HG03432 (cell line): ENCODE measurements at regions not wholly inside any gene's neighbourhood (a gene's known extent, or its start where the extent isn't known, plus 50 kb on each side); places are given as distances from the start of the nearest gene placed in this dataset.
"Not testable (repeated sequence)": the region's sequence is repeated elsewhere in the genome, so short reads cannot be mapped to it uniquely, and the experiment has no call there.

ENCODE experiments used
- ATAC-seq: cut with Tn5 transposase; IDR thresholded peaks from one replicate; pipeline ENCODE4 v1.9.1; 2021; ENCODE audit warnings: mild to moderate bottlenecking, moderate library complexity; ENCODE audit not compliant: unreplicated experiment

DNA sequence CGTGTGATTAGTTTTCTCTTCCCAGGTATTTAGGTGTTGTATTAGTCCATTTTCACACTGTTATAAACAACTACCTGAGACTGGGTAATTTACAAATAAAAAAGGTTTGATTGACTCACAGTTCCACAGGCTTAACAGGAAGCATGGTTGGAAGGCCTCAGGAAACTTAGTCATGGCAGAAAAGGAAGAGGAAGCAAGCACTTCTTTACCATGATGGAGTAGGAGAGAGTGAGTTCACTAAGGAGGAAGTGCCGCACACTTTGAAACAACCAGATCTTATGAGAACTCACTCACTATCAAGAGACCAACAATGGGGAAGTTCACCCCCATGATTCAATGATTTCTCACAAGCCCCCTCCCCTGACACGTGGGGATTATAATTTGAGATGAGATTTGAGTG lies 1343.7 kb upstream of the GOT2 start:
- ATAC-seq: no peak

GRCh38 chr16:60074378-60074777 lies 1340.3 kb upstream of the GOT2 start:
- ATAC-seq: no peak

DNA sequence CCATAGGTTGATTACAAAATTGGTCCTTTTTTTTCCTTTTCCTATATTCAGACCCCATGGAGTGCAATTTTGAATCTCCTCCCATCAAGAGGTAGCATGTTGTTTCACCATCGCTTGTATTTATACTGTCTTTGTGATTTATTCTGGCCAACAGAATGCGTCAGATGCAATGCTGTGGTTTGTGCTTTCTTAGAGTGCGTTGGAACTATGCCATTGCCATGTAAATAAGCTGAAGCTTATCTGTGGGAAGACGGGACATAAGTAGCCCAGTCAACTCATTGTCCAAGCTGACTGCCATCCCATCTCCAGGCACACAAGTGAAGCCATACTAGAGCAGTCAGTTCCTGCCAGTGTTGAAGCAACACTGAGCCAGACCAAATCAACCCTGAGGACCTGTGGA lies 1339.3 kb upstream of the GOT2 start:
- ATAC-seq: no peak

DNA sequence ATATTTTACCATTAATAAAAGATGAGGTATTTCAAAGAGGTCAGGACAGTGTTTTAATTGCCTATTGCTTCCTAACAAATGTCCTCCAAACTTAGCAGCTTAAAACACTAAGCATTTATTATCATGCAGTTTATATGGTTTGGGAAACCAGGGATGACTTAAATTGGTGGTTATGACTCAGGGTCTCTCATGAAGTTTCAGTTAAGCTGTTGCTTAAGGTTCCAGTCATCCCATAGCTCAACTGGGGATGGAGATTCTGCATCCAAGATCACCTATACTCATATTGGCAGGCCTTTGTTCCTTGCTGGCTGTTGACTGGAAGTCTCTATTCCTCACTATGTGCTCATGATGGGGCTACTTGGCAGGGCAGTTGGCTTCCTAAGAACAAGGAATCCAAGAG lies 1329.9 kb upstream of the GOT2 start:
- no peak for ATAC-seq

DNA sequence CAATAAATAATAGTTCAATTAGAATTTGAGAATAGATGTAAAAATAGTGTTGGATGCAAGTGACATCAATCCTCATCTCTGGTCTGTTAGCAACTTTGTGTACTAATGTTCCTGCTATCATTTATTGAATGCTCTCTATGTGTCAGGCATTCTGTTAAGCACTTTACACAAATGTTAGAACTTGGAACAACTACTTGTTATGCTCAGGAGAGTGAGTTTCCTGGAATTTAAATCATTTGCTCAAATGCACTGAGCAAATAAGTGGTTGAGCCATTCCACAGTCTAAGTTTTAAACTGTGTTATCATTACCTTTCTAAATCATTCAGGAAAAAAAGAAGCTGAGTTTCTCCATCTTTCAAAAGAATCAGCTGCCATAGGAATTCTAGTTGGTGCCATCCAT lies 1327.3 kb upstream of the GOT2 start:
- no peak for ATAC-seq

- ATAC-seq: no peak
Measured at GRCh38 chr16:60060731-60061130, 1326.6 kb upstream of the GOT2 start.

DNA sequence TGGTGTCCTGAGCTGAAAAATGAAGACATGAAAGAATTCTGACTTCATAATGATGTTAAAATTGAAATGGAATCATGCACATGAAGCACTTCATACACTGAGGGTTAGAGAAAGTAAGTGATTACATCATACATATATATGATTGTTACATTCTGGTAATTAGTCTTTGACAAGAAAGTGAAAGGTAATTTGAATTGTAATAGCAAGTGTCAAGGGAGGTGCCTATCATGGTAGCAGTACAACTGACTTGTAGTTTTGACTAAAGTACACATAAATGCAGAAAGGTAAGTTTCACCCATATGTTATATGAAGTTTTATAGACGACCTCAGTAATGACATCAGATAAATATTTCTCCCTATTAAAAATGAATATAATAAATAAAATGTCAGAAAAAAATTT lies 1325.0 kb upstream of the GOT2 start:
- ATAC-seq: no peak

DNA sequence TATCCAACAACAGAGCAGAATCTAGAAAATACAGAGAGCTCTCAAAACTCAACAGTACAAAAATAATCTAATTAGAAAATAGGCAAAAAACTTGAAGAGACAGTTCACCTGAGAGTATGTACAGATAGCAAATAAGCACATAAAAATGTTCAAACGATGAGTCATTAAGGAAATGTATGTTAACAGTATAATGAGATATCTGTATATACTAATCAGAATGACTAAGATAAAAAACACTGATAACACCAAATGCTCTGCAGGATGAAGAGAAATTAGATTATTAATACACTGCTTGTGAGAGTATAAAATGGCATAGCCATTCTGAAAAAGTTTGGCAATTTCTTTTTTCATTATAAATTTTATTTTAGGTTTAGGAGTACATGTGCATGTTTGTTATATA lies 1307.6 kb upstream of the GOT2 start:
- no peak for ATAC-seq

DNA sequence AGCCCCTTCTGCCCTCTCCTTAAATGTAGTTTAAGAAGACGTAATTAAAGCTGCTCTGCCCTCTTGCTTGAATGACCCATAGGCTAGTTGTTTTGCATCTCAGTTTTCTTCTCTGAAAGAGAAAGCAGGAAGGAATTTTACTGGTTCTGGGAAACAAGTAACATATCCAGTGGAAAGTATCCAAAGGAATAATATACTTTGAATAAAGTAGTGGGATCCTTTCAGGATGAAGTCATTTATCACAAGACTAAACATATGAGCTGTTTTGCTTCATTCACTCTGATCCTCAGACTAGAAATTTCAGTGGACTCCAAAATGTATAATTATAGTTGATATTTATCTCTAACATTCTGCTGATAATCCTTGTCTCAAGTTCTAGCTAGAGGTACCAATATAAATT lies 1297.6 kb upstream of the GOT2 start:
- ATAC-seq: no peak

GRCh38 chr16:60027351-60027750 lies 1293.2 kb upstream of the GOT2 start:
- ATAC-seq: no peak

DNA sequence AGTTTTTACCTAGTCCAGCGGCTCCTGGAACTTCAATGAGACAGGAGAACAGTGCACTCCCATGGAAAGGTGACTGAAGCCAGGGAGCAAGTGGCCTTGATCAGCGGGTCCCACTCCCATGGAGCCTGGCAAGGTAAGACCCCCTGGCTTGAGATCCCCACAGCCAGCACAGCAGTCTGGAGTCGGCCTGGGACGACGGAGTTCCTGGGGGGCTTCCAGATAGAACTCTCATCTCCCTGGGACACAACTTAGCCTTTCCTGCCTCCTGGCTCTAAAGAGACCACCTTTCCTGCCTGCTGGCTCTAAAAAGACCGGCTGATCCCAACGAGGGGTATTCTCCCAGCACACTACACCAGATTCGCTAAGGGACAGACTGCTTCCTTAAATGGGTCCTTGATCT lies 1279.0 kb upstream of the GOT2 start:
- ATAC-seq: no peak

- ATAC-seq: no peak
Measured at GRCh38 chr16:60001523-60001922, 1267.4 kb upstream of the GOT2 start.

GRCh38 chr16:59997706-59998105 lies 1263.6 kb upstream of the GOT2 start:
- ATAC-seq: no peak

DNA sequence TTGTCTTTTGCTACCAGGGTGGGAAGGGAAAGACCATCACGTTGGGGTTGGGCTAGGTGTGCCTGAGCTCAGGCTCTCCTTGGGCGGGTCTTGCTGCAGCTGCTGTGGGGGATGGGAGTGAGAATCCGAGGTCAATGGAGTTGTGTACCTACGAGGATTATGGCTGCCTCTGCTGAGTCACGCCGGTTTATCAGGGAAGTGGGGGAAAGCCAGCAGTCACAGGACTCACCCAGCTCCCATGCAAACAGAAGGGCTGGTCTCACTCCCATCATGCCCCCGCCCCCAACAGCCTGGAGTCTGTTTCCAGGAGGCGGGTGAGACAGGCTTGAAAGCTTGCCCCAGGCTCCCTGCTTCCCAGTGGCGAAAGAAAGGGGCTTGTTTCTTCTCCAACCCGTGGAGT lies 1259.0 kb upstream of the GOT2 start:
- no peak for ATAC-seq

DNA sequence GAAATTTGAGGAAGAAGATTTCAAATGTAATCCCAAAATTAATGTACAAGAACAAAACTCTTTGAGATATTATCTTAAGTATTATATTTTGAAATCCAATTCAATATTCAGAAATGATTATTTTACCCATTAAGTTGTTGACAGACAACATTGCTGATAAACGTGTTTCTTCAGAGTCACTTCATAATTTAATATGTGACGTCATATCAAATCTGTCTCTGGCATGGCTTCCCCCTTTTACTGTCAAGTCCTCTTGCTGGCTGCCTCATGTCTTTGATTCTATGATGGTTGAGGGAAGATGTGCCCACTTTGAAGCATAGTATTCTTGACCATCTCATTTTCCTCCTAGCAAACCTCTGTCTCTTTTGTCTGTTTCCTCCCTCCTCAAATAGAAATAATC lies 1257.1 kb upstream of the GOT2 start:
- no peak for ATAC-seq

DNA sequence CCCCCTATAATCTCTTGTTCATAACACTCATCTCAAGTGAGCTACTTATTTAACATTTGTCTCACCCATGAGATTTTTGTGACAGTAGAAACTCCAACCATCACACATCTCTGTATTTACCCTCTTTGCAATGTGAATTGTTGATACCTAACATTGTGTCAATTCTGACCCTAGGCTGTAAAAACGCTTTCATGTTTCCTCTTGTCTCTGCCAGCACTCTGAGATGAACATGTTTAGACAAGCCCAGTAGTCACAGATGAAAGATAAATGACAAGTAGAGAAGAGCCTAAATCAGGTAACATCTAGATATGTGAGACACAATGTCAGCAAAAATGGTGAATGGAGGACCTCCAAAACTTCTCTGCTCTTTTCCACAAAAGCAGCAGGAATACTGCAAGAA lies 1254.5 kb upstream of the GOT2 start:
- no peak for ATAC-seq

- no peak for ATAC-seq
Measured at GRCh38 chr16:59975953-59976352, 1241.8 kb upstream of the GOT2 start.

GRCh38 chr16:59973966-59974365 lies 1239.8 kb upstream of the GOT2 start:
- ATAC-seq: no peak

- no peak for ATAC-seq
Measured at GRCh38 chr16:59971264-59971663, 1237.1 kb upstream of the GOT2 start.

- no peak for ATAC-seq
Measured at GRCh38 chr16:59964232-59964924, 1230.3 kb upstream of the GOT2 start.

DNA sequence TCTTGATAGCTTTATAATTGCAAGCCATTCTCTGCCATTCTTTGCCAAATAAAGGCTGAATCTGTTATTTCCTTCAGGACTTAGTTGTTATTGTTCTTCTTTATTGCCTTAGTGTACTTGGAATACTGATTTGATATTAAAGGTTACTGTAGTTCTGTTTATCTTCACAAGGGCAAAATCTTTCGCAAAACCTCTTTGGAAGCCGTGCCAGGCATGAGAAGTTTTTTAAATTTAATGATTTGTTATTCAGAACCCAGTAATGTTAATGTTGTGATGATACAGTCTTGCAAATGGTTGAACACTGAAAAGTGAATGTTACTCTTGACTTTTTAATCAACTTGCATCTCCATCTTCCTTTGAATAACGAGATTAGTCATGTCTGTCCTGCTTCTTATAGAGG lies 1225.2 kb upstream of the GOT2 start:
- ATAC-seq: no peak

- no peak for ATAC-seq
Measured at GRCh38 chr16:59950431-59950830, 1216.3 kb upstream of the GOT2 start.

DNA sequence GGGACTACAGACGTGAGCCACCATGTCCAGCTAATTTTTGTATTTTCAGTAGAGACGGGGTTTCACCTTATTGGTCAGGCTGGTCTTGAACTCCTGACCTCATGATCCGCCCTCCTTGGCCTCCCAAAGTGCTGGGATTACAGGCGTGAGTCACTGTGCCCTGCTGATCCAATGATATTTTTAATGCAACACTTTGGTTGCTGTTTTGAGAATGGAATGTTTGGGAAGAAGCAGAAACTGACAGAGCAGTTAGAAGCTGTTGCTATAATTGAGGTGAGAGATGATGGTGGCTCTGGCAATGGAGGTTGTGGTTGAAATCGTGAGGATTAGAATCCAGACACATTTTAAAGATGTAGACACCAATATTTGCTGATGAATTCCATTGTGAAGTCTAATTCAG lies 1209.9 kb upstream of the GOT2 start:
- ATAC-seq: not testable (repeated sequence)
